ENCODE measurements at regions not wholly inside any gene's neighbourhood (a gene's known extent, or its start where the extent isn't known, plus 50 kb on each side); places are given as distances from the start of the nearest gene placed in this dataset.

- no peak overlapping the region for H3K4me3 ChIP-seq (ENCODE audit: low read depth, low read length)
- DNase-seq (ENCODE audit: low read depth) = no peak
- TF ChIP-seq, protein P1, sequence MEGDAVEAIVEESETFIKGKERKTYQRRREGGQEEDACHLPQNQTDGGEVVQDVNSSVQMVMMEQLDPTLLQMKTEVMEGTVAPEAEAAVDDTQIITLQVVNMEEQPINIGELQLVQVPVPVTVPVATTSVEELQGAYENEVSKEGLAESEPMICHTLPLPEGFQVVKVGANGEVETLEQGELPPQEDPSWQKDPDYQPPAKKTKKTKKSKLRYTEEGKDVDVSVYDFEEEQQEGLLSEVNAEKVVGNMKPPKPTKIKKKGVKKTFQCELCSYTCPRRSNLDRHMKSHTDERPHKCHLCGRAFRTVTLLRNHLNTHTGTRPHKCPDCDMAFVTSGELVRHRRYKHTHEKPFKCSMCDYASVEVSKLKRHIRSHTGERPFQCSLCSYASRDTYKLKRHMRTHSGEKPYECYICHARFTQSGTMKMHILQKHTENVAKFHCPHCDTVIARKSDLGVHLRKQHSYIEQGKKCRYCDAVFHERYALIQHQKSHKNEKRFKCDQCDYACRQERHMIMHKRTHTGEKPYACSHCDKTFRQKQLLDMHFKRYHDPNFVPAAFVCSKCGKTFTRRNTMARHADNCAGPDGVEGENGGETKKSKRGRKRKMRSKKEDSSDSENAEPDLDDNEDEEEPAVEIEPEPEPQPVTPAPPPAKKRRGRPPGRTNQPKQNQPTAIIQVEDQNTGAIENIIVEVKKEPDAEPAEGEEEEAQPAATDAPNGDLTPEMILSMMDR (IDR thresholded peaks at IDR 0.05; ENCODE audit: control insufficient read depth, extremely low read depth, insufficient read depth) = no peak
Observed at GRCh38 chr10:57247271-57247670, 886.2 kb upstream of the ZWINT start.

GRCh38 chr10:57225920-57226319 lies 864.9 kb upstream of the ZWINT start:
- TF ChIP-seq, protein P1 (IDR thresholded peaks at IDR 0.05; ENCODE audit: control insufficient read depth, extremely low read depth, insufficient read depth) = no peak
- peak; percentile 17 for DNase-seq (ENCODE audit: low read depth)
- no peak overlapping the region for H3K4me3 ChIP-seq (ENCODE audit: low read depth, low read length)

DNA sequence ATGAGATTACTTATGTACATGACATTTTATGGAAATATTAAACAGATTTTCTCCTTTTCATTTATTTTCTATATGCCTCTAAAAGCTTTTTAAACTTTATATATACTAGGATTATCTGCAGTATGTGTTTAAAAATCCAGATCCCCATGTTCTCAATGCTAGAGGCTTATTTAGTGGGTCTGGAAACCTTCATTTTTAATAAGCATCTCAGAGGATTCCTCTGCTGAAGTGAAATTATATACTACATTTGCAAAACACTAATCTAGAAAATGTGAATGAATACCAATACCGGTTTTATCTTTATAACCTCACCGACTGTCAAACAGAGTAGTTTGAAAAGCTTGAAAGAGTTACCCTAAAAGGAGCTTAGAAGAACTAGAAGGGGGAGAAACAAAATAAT lies 863.8 kb upstream of the ZWINT start:
- no peak for DNase-seq (ENCODE audit: low read depth)
- H3K4me3 ChIP-seq (ENCODE audit: low read depth, low read length) = no peak overlapping the region
- TF ChIP-seq, protein P1 (IDR thresholded peaks at IDR 0.05; ENCODE audit: control insufficient read depth, extremely low read depth, insufficient read depth) = no peak

DNA sequence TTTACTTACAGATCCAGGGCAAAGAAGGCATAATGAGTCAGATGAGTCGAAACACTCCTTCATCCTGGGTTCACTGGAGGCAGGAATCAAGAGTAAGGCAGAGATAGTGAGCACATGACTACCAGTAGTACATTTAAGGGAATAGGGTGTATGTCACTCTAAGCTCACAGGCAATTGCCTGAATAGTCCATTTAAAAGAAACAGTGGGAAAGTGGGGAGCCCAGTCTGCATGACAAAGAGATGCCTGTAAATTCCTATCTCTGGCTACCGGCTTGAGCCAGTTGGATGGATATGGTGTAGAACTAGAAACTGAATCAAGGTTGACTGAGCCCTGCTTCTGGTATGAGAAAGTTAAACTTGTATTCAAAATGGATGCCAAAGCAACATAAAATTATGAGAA lies 861.5 kb upstream of the ZWINT start:
- no peak overlapping the region for H3K4me3 ChIP-seq (ENCODE audit: low read depth, low read length)
- TF ChIP-seq, protein P1 (IDR thresholded peaks at IDR 0.05; ENCODE audit: control insufficient read depth, extremely low read depth, insufficient read depth) = no peak
- DNase-seq (ENCODE audit: low read depth) = no peak

- TF ChIP-seq, protein P1 (IDR thresholded peaks at IDR 0.05; ENCODE audit: control insufficient read depth, extremely low read depth, insufficient read depth) = no peak
- H3K4me3 ChIP-seq (ENCODE audit: low read depth, low read length) = no peak overlapping the region
- no peak for DNase-seq (ENCODE audit: low read depth)
Observed at GRCh38 chr10:57222129-57222528, 861.1 kb upstream of the ZWINT start.

- H3K4me3 ChIP-seq (ENCODE audit: low read depth, low read length) = no peak overlapping the region
- DNase-seq (ENCODE audit: low read depth) = no peak
- TF ChIP-seq, protein P1 (IDR thresholded peaks at IDR 0.05; ENCODE audit: control insufficient read depth, extremely low read depth, insufficient read depth) = no peak
Observed at GRCh38 chr10:57221674-57222073, 860.6 kb upstream of the ZWINT start.

- no peak overlapping the region; the same call in 1 of the 2 replicates for H3K4me3 ChIP-seq (ENCODE audit: low read depth, low read length)
- TF ChIP-seq, protein P1 (IDR thresholded peaks at IDR 0.05; ENCODE audit: control insufficient read depth, extremely low read depth, insufficient read depth) = no peak
- peak; percentile 75 for DNase-seq (ENCODE audit: low read depth)
Observed at GRCh38 chr10:57218382-57218781, 857.3 kb upstream of the ZWINT start.
